Mesothelial cell of epicardium (in vitro differentiated cells): ENCODE measurements at regions not wholly inside any gene's neighbourhood (a gene's known extent, or its start where the extent isn't known, plus 50 kb on each side); places are given as distances from the start of the nearest gene placed in this dataset.

ENCODE experiments used
- DNase-seq, 2 experiments: peaks; one replicate each; pipeline ENCODE4 v3.0.0; 2021; ENCODE audit warnings: low spot score in 2 of 2; ENCODE audit not compliant: unreplicated experiment in 2 of 2
- H3K27ac Mint-ChIP-seq: 2 replicates; pipeline ENCODE4 v1.8.0; 2021; ENCODE audit warnings: mixed read lengths
- H3K27me3 Mint-ChIP-seq: 2 replicates; pipeline ENCODE4 v1.8.0; 2021; ENCODE audit warnings: low read depth, mixed read lengths
- H3K36me3 Mint-ChIP-seq: 2 replicates; pipeline ENCODE4 v1.8.0; 2021; ENCODE audit warnings: mixed read lengths
- H3K4me1 Mint-ChIP-seq: 2 replicates; pipeline ENCODE4 v1.8.0; 2021; ENCODE audit warnings: mixed read lengths
- H3K4me3 Mint-ChIP-seq: 2 replicates; pipeline ENCODE4 v1.8.0; 2021; ENCODE audit warnings: mild to moderate bottlenecking, moderate library complexity, mixed read lengths
- H3K9me3 Mint-ChIP-seq: 2 replicates; pipeline ENCODE4 v1.8.0; 2021; ENCODE audit warnings: mixed read lengths
- TF ChIP-seq, protein P1 (sequence below): fragments of 200-600 bp; sonication (generic); IDR thresholded peaks from one replicate; pipeline ENCODE4 v1.5.0; 2021; ENCODE audit warnings: antibody characterized with exemption; ENCODE audit not compliant: unreplicated experiment

DNA sequence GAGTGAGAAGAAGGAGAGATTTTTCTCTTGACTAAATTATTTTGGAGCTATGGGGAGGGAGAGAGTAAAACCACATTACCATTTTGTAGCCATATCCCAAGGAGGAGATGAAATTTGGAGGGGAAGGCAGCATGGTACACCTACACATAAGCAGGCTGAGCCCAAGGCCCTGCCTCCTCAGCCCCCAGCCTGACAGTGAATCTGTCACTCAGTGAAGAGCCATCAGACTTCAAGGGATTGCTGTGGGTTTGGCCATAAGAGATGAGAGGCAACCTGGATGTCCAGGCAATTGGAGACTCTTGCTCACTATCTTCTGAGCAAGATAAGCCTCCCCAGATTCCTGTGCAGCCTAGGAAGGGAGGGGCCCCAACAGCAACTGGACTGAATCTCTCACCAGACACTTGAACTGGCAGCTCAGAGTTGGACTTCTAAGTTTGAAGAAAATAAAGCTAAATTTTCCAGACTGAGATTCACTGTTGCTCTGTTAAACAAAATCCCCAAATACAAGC is 216.6 kb downstream of the SEMA6A start:
- H3K27me3 Mint-ChIP-seq: no peaks in the 10 kb centered on the region
- H3K4me3 Mint-ChIP-seq: no peak overlapping the region

DNA sequence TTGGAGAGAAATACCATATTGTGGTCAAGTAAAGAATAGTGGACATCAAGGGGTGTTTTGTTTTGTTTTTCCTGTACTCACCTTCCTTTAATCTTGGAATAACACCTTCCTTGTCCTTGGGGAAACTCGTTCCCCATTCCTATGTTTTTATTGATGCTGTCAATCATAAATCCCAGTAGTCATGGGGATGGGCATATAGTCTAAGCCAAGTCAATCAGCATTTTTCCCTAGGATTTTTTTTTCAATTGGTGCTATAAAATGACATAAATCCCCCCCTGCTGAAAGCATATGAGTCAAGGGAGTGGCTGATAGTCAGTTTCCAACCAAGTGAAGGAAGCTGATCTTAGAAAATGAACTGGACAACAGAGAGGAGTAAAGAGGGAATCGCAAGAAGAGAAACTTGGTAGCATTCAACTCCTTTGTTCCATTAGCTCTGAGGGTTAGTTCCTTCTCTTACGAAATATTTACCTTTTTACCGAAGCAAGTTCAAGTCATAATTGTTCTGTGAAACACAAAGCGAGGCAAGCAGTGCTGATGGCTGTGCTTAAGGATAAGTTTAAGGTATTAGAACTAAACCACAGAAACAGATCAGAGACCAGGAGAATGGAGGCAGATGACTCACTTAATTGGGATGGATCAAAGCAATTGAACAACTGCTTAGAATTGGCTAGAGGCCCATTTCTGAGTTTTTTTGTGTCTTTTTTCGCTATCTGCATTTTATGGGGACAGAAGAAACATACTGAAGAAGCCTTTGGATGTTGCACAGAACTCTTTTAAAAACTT is 218.6 kb downstream of the SEMA6A start:
- peaks cover 17% of the 10 kb centered on the region for H3K36me3 Mint-ChIP-seq
- H3K27ac Mint-ChIP-seq: no peak overlapping the region
- H3K9me3 Mint-ChIP-seq: peaks cover 36% of the 10 kb centered on the region
- H3K27me3 Mint-ChIP-seq: no peaks in the 10 kb centered on the region
- DNase-seq: no peak
- H3K4me1 Mint-ChIP-seq: peaks cover 10% of the 10 kb centered on the region
- no peak overlapping the region for H3K4me3 Mint-ChIP-seq
- TF ChIP-seq, protein P1, sequence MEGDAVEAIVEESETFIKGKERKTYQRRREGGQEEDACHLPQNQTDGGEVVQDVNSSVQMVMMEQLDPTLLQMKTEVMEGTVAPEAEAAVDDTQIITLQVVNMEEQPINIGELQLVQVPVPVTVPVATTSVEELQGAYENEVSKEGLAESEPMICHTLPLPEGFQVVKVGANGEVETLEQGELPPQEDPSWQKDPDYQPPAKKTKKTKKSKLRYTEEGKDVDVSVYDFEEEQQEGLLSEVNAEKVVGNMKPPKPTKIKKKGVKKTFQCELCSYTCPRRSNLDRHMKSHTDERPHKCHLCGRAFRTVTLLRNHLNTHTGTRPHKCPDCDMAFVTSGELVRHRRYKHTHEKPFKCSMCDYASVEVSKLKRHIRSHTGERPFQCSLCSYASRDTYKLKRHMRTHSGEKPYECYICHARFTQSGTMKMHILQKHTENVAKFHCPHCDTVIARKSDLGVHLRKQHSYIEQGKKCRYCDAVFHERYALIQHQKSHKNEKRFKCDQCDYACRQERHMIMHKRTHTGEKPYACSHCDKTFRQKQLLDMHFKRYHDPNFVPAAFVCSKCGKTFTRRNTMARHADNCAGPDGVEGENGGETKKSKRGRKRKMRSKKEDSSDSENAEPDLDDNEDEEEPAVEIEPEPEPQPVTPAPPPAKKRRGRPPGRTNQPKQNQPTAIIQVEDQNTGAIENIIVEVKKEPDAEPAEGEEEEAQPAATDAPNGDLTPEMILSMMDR: no peak

More for the DNA sequence above, 216.6 kb downstream of the SEMA6A start:
- Mint-ChIP-seq H3K36me3 (peaks cover 15% of the 10 kb centered on the region), H3K4me1 (peaks cover 14% of the 10 kb centered on the region), H3K9me3 (peaks cover 26% of the 10 kb centered on the region), H3K27ac (no peak overlapping the region)
- TF ChIP-seq, protein P1: no peak
- no peak for DNase-seq

DNA sequence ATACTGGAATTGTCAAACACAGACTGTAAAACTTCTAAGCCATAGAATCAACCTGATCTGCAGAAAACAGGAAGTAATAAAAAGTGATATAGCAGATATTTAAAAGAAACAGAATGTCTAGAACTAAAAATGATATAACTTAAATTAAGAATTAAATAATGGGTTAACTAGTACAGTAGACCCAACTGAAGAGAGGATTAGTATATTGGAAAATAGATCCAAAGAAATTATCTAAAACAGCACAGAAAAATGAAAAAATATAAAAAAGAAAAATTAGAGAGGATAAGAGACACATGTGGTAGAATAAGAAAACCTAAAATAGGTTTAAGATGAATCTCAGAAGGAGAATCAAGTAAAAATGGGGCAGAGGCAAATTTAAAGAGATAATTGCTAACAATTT is 219.9 kb downstream of the SEMA6A start:
- Mint-ChIP-seq H3K36me3 (peaks cover 26% of the 10 kb centered on the region), H3K9me3 (peaks cover 46% of the 10 kb centered on the region), H3K4me1 (no peaks in the 10 kb centered on the region), H3K27ac (no peak overlapping the region), H3K4me3 (no peak overlapping the region), H3K27me3 (no peaks in the 10 kb centered on the region)
- DNase-seq: no peak
- TF ChIP-seq, protein P1: no peak

DNA sequence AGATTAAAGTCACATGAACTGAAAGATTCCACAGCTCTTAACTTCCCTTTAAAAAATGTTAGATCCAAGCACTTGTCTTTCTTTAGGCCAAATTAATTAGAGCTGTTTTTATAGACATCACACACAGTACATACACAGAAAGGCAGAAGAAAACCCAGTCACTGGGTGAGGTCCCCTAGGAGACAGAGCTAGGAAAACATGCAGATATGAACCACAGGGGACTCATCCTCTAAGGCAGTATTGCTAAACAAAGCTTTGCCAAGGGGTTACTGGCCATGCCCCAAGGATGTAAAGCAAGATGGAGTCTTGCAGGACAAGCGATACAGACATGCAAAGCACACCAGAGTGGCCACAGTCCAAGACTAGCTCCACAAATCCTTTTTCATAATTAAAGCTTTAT is 227.0 kb downstream of the SEMA6A start:
- TF ChIP-seq, protein P1: no peak
- Mint-ChIP-seq H3K4me3 (no peak overlapping the region), H3K36me3 (peaks cover 21% of the 10 kb centered on the region), H3K4me1 (peaks cover 2% of the 10 kb centered on the region), H3K9me3 (peaks cover 37% of the 10 kb centered on the region), H3K27ac (no peak overlapping the region), H3K27me3 (no peaks in the 10 kb centered on the region)
- DNase-seq: no peak

DNA sequence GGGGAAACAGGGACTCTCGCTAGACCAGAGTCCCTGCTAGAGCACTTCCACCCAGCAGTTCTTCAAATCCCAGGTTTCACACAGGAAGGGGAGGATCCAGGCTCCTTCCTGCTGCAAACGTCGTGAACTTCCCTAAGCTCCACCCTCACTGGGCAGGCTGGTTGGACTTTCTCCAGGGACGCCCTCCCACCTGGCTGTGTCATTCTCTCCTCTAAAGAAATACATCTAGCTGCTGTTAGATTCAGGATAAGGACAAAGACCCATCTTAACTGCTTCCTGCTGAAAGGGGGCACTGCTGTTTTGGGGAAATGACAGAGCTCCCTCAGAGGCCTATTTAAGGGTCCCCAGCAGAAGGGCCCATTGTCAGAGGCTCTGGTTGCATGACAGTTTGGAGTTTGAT is 230.7 kb downstream of the SEMA6A start:
- H3K9me3 Mint-ChIP-seq: peaks cover 33% of the 10 kb centered on the region
- peaks cover 2% of the 10 kb centered on the region for H3K4me1 Mint-ChIP-seq
- H3K4me3 Mint-ChIP-seq: no peak overlapping the region
- H3K36me3 Mint-ChIP-seq: peaks cover 18% of the 10 kb centered on the region
- no peaks in the 10 kb centered on the region for H3K27me3 Mint-ChIP-seq
- TF ChIP-seq, protein P1: no peak
- DNase-seq: no peak
- no peak overlapping the region for H3K27ac Mint-ChIP-seq
